GM20431 (cell line): ENCODE measurements at regions not wholly inside any gene's neighbourhood (a gene's known extent, or its start where the extent isn't known, plus 50 kb on each side); places are given as distances from the start of the nearest gene placed in this dataset.

ENCODE experiments used
- in situ Hi-C: fragments of 300-500 bp; cut with MseI, MboI; formaldehyde crosslinking; loops from one replicate; pipeline ENCODE4 v1.15.0; 2020; ENCODE audit warnings: low sequenced_read_pairs; ENCODE audit not compliant: unreplicated experiment

DNA sequence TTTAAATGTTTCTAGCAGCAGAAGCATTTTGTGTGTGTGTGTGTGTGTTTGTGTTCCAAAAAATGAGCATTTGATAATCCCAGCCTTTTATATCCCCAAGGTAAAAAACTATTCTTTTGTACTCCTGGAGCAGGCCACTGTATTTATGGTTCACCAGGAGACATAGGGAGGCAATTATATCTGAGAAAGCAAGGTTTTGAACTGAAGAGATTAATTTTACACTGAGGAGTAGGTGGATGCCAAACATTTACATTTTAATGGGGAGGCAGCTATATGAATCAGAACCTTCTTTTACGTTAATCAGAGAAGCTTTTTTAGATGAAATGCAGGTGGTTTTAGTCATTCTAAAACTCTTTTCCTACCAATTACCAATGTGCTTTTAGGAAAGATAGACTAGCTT lies 1374.0 kb upstream of the TENM4 start:
- in situ Hi-C loops = no loop called here

DNA sequence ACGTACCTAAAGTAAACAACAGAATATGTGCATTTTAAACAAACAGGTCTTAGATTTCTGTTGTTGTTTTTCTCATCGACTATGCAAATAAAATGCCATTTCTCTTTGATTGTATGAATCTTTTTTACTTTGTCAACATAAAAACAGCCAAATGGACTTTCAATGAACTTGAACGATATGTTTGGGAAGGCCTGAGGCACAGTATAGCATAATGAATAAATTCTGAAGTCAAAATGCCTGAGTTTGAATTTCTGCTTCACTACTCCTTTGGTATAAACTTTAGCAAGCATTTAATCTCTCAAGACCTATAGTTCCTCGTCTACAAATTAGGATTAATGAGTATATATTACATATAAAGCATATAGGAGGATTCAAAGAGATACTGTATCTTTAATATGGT lies 1369.9 kb upstream of the TENM4 start:
- in situ Hi-C loops = no loop called here

DNA sequence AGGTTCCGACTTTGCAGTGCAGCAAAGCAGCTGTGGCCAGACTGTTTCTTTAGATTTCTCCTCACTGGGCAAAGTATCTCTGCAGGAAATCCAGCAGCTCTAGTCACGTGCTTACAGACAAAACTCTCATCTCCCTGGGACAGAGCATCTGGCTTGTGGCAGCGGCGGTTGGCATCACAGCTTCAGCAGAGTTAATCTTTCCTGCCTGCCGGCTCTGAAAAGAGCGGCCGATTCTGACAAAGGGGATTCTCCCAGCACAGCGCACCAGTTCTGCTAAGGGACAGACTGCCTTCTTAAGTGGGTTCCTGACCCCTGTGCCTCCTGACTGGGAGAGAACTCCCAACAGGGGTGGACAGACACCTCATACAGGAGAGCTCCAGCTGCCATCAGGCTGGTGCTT lies 1357.3 kb upstream of the TENM4 start:
- in situ Hi-C loops = no loop called here

DNA sequence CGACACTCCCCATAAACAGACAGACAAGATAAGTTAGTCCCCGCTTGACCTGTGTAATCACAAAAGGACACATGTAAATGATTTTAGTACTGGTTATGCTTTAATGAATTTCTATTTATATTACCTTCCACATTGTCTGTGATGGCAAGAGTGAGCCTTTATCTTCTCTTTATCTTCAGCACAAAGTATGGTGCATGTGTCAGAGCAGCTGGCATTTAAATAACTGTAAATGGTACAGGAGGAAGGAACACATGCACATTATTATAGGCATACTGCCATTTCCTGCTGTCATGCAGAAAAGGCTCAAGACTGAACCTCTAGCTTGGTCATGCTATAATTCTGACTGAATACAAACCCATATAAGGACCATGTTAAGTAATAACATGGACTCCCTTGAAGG lies 1342.7 kb upstream of the TENM4 start:
- in situ Hi-C loops = no loop called here

DNA sequence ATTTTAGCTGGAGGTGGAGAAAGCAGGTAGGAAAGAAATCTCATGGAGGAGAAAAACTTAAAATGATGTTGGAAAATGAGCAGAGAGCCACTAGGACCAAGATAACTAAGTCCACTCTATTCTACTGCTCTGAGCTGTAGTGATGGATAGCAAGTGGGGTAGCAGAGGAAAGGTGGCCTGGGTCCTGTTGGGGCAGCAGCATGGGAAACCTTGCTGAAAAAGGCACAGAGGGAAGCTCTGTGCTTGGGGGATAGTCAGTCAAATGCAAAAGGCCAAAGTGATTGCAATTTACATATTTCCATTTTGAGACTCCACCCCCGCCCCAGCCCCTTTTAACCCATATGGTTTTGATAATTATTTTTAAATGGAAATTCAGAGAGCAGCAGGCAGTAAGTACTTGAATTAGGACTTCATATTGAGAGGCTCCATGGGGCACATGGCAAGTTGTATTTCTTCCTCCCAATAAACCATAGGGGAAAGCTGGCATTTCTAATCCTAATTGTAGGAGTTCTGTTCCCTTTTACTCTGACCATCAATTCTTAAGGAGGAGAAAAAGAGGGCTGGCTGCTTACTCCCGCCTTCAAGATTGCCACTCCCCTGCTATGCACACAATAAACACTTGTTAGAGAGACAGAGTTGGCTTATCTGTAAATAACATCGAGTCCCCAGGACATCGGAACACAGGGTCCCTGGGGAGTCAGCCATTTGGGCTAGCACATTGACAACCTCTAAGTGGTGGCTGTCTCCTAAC lies 1341.5 kb upstream of the TENM4 start:
- in situ Hi-C loops = no loop called here

DNA sequence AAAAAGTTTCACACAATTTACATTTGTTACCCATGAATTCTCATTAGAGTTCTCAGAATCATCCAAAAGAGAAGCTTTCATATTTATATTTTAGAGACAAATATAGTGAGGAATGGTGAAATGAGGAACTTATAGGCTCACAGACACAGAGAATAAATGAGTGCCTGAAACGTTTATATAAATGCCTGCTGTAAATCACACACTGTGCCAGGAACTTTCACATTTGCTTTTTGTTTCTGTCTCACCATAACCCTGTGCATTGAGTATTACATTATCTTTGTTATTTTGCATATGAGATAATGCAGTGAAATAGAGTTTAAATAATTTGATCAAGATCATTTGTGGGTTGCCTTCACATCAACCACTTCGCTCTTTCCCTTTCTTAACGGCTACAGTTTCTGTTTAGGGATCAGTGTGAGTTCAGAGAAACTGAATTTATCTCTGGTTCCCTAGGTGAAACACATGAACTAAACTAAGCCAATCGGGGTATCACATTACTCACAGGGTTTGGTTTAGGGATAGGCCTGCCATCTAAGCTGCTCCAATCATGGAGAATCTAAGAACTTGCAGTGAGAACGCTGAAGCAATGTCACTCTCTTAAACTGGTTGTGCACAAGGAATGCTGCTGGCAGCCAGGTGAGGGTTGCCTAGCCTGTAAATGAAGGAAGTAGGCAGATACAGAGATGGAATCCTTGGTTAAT lies 1339.2 kb upstream of the TENM4 start:
- in situ Hi-C loops = no loop called here

DNA sequence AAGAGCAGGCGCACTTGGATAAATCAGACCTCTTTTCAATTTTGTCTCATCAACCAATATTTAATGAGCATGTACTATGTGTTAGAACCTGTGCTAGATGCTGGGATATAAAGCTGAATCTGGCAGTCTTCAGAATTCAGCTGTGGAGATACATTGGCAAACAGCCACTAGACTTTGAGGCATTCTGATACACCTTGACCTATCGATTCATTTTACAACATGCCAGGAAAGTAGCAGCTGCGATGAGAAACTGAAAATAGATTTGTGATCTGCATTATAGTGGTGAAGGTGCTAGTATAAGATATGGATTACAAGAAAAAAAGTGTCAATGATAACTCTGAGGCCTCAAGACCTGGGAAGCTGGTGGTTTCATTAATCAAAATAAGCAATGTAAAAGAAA lies 1338.1 kb upstream of the TENM4 start:
- in situ Hi-C loops = no loop called here

DNA sequence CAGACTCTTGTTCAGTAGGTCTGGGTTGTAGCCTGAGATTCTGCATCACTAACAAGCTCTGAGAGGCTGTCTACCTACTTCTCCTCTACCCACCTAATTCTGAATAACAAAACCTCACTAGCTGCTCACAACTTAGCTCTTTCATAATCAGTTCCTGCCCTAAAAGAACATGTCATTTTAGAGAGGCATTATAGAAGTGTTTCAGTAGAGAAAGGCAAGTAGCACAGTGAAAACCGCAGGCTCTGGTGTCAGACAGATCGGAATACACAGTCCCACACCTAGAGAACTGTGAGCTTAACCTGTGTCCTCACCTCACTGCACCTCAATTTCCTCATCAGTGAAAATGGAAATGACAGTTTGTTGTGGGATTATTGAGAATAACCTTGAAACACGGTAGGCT lies 1337.6 kb upstream of the TENM4 start:
- in situ Hi-C loops = no loop called here

DNA sequence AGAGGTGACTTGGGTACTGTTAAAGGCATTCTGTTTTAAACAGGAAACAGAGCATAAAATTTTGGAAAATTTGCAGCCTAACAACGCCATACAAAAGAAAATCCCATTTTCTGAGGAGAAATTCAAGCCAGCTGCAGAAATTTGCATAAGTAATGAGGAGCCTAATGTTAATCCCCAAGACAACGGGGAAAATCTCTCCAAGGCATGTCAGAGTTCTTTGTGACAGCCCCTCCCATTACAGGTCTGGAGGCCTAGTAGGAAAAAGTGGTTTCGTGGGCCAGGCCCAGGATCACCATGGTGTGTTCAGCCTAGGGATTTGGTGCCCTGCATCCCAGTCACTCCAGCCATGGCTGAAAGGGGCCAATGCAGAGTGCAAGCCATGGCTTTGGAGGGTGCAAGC lies 1333.1 kb upstream of the TENM4 start:
- in situ Hi-C loops = no loop called here

DNA sequence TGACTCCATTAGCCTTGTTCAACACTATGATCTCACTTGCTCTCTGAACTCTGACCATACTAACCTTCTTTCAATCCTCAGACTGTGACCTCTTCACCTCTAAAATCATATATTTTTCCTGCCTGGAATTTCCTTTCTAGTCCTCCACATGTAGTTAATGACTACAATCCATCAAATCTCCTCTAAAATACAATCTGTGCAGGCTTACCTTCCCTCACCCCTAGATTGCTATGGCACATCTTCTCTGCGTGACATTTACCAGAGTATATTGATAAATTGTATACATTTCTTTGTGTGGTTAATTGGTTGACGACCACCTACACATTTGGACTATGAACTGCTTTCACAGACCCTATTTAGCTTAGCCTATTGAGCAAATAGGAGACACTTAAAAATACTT lies 1330.2 kb upstream of the TENM4 start:
- in situ Hi-C loops = no loop called here

DNA sequence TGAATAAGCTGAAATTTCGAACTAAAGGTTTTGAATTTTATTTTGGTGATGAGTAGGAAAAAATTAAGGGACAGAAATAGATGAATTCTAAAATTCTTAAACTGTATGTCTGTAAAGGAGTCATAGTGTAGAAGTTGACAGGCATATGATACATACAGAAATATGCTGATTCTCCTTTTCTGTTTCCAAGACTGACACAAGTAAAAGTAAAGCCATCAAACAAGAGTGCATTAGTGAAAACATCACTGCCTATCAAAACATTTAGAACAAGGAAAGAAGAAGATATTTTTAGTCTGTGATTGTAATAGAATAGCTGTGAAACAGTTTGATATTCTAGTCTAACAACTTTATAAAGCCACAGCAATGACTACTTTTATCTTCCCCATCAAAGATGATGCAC lies 1318.0 kb upstream of the TENM4 start:
- in situ Hi-C loops = no loop called here

DNA sequence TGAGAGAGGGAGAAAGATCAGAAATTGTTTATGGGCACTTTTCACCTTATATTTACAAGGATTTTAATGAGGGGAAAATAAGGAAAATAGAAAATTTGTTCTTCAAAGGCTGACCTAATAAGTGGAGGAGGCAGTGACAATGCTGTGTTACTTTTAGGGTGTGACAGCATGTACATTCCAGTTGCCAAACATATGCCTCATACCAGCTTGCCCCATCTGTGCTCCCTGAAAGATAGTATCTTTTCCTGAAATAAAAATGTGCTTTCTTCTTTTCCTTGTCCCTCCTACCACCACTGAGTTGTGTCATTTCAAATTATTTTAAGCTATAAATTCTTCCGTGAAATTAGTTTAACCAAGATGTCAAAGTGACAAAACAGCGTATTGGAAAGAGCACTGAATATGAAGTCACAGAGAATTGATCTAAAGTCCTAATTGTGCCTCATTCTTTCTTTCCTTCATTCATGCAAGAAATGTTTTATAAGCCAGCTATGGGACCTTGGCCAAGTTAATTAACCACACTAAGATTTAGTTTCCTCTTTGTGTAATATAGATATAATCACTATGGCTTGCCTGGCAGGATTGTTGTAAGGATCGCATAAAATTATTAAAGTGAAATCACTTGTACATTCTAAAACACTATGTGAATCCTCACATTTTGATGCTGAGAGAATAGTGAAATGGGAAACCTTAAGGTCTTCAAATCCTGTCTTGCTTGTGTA lies 1307.5 kb upstream of the TENM4 start:
- in situ Hi-C loops = no loop called here

DNA sequence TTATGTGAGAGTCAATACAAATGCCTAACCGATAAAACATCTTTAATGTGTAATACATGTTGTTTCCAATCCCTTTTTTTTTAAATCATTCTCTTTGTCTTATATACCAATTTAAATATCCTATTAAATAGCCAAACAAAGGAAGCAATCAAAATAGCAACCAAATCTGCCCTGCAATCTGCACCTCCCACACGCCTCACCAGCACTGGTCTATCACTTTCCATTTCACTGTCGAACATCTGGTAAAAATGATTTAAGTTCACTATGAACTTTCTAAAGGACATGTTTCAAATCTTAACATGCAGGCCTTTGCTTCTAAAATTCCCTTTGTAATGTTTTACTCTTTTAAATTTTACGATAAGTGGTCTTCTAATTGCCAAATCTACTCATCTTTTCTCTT lies 1305.5 kb upstream of the TENM4 start:
- in situ Hi-C loops = no loop called here

DNA sequence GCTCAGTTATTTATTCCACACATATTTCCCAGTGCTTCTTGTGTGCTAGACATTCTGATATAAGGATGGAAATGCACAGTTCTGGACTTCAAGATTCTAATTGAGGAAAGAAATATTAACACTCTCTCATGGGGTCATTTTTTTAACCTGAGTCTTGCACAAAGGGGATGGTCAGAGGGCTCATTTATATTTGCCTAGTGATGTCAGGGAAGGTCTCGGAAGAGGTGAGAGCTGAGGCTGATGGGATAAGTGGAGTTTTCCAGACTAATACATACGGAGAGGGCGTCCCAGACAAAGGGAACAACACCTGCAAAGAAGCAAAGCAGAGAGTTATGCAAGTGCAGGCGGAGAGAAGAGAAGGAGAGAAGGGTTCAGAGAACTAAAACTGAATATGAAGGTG lies 1304.6 kb upstream of the TENM4 start:
- in situ Hi-C loops = no loop called here

DNA sequence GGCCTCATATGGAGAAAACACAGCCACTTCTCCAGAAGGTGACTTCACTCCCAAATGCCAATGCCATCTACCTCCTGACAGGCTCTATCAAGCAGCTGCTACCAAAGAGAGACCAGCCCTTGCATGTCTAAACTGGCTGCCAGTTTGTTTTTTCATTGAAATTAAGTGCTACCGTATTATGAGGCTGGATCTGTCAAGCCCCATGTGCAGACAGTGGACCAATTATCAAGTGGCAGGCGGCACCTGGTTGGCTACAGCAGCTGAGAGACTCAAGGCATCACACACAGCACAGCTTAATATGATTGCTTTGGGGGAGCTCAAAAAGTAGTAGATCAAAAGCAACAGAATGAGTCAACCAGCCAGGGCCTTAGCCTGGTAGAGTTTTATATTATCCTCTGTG lies 1293.0 kb upstream of the TENM4 start:
- in situ Hi-C loops = no loop called here

DNA sequence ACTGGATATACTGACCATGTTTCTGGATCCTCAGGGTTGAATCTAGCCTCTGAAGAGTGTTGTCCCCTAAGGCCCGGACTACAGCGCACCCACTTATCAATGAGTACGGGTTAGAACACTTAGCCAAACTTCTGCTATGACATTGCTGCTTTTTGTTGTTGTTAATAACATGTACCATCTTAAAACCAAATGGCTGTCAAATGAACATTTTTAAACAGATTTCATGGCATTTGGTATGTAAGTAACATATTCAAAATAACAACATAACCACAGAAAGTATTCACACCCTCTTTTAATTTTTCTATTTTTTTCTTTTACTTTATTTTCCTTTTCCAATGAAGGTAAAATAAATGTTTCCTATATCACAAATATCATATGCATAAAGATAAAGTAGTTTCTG lies 1292.5 kb upstream of the TENM4 start:
- in situ Hi-C loops = no loop called here

DNA sequence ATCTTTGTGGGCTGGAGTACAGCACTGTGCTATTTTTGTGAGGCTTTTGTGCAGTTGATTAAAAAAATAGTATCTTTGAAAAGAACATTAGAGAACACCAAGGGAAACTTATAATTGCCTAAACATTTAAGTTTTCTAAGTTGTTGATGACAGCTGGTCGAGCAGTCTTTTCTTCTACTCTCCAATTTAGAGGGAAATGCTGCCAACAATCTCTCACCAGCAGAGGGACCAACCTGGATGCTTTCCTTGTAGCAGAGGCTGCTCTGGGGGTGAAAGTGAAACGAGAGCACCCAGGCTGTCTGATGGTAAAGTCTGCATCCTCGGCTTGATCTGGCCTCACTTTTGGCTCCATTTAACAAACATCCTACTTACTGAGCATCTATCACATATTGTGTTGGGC lies 1286.5 kb upstream of the TENM4 start:
- in situ Hi-C loops = no loop called here

DNA sequence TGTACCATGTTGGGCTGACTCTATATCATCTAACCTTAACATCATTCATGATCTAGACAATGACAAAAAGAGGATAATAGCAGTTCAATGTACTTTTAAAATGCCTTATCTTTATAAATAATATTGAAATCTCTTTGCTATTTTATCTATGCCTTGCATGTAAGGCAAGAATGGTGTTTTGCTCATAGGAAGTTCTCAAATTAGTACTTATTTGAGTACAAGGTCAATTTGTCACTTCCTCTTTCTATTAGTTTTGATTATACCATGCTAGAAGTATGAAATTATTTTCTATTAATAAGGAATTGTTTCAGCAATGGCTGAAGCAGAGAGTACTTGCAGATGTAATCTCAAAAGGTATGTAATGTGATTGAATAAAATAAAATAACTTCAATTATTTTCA lies 1285.4 kb upstream of the TENM4 start:
- in situ Hi-C loops = no loop called here

DNA sequence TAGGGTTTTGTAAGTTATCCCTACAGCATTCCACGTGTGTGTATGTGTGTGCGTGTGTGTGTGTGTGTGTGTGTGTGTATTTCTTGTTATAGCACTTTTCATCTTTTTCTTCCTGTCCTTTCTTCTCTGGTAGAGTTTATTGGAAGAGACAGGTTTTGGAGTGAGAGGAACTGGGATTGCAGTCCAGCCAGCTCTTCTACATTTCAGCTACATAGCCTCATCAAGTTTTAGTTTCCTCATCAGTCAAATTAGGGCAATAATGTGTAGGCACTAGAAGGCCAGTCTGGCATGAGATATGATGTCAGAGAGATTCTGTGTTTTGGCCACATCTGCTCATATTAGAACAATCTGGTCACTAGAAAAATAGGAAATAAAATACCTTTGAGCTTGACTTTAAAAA lies 1283.5 kb upstream of the TENM4 start:
- in situ Hi-C loops = no loop called here

DNA sequence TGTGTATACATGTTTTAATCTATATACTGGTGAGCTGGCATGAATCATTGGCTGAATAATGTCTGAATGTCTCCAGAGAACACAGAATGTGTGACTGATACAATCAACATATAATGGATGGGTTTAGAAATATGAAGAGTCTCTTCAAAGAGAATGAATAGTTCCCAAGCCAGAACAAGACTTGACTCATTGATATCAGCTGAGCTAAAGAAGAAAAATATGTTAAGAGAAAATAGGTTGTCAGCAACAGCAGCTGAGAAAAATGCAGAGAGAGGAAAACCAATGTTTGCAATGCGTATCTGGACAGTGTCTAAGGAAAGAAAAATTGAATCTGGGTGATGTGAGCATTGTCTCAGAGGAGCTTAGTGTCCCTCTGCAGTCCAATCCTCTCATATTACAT lies 1281.8 kb upstream of the TENM4 start:
- in situ Hi-C loops = no loop called here

DNA sequence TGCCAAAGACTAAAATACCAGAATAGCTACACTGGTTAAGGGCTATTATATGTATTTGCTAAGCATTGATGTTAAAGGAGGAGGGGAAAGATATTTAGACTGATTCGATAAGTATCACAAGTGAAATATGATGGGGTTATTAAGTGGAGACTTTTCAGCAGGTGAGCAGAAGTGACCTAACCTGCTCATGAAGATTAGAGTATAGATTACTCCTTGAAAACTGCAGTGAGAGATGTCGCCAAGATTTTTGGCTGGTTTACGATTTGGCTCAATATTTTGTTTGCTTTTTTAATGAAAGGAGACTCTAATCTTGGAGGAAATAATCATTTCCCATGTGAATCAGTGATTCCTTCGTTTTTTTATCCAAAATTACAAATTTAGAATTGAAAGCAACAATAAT lies 1279.5 kb upstream of the TENM4 start:
- in situ Hi-C loops = no loop called here

DNA sequence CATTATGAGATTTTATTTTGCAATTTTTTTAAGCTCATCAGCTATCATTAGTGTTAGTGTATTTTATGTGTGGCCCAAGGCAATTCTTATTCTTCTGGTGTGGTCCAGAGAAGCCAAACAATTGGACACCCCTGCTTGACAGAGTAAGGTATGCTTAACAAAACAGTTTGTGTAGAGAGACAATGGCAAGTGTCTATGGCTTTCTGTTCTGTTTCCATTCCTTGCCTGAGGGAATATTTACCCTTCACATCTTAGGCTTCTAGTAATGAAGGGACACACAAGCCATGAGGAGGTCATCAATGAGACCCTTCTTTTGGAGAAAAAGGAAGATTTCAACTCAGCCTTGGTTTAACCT lies 1278.4 kb upstream of the TENM4 start:
- in situ Hi-C loops = no loop called here
